Left kidney (tissue), 1 donor: ENCODE measurements at regions not wholly inside any gene's neighbourhood (a gene's known extent, or its start where the extent isn't known, plus 50 kb on each side); places are given as distances from the start of the nearest gene placed in this dataset.
"Not testable (repeated sequence)": the region's sequence is repeated elsewhere in the genome, so short reads cannot be mapped to it uniquely, and the experiment has no call there.

ENCODE experiments used
- DNase-seq: peaks from one replicate; pipeline ENCODE4 v3.0.0-alpha.2; 2013

DNA sequence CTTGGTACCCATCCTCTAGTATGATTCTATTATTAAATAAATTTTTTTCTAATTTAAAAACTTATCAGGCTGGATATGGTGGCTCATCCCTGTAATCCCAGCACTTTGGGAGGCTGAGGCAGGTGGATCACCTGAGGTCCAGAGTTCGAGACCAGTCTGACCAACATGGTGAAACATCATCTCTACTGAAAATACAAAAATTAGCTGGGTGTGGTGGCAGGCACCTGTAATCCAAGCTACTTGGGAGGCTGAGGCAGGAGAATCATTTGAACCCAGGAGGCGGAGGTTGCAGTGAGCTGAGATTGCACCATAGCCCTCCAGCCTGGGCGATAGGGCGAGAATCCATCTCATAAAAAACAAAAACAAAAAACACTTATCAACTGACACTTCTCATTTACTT is 639.0 kb downstream of the IRS1 start:
- not testable (repeated sequence) for DNase-seq

GRCh38 chr2:226159875-226160479 is 639.6 kb downstream of the IRS1 start:
- no peak for DNase-seq

- DNase-seq = no peak
Observed at GRCh38 chr2:226158940-226159339, 640.7 kb downstream of the IRS1 start.

GRCh38 chr2:226158229-226158628 is 641.4 kb downstream of the IRS1 start:
- no peak for DNase-seq

DNA sequence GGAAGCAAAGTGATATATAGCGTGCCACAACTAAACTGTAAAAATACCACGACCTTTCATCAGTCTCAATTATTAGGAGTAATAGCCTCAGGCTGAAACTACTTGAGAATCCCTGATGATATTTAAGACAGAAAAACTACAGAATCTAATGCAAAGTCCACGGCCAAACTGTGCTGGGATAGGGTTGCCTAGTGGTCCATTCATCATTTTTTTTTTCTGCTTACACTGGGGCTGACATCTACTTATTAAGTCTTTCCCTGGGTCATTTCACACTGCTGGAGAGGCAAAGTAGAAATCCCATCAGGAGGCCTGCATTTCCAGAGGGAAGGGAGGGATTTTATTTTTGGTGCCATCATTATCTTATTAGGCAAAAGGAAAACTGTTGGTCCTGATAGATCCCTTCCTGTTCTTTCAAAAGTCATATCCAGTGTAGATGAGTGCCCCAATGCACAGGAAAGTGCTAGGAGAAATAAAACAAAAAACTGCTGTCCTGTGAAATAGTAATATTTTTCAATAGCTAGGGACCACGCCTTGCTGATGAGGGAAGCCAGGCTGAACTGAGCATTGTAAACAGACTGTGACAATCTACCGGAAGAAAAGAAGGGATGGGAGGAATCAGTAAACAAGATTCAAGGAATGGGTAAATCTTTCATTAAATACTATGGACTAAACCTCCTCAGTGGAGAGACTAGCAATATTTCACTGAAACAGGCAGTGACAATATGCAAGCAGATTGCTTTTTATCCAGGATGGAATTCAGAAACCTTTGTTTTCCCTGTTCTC is 644.3 kb downstream of the IRS1 start:
- DNase-seq = no peak

DNA sequence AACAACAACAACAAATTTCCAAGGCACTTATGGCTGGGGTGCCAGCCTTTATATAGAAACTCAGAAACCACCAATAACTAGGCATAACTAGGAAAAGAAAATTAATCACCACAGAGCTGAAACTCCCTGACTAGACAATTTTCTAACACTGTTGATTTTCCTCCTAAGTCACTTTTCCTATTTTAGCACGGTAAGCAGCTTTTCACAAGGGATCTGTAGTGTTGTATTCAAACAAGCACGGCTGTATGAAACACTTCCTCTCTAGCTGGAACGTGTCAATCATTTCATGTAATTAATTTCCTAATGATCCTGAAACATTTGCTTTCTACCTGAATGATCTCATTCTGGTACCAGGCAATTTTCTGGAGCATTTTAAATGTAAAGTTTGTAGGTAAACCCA is 645.0 kb downstream of the IRS1 start:
- no peak for DNase-seq

- no peak for DNase-seq
Observed at GRCh38 chr2:226153553-226153952, 646.1 kb downstream of the IRS1 start.

GRCh38 chr2:226151157-226151556 is 648.5 kb downstream of the IRS1 start:
- no peak for DNase-seq

GRCh38 chr2:226143091-226143490 is 656.5 kb downstream of the IRS1 start:
- DNase-seq = no peak

DNA sequence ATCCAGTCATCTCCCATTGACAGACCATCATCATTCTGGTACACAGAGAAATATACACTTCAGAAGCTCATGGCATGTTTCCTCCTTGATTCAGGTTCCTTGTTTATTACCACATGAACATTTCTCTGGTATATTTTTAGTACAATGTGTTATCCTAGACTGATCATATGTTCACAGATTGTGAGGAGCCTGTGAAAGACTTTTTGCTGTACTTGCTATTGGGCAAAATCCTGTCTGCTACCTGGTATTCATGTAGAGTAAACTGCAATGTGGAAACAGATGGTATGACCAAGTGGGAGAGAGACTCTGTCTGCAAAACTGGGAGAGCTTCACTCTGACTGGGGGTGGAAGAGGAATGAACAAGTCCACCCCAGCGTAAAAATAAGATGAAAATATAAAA is 657.2 kb downstream of the IRS1 start:
- no peak for DNase-seq

DNA sequence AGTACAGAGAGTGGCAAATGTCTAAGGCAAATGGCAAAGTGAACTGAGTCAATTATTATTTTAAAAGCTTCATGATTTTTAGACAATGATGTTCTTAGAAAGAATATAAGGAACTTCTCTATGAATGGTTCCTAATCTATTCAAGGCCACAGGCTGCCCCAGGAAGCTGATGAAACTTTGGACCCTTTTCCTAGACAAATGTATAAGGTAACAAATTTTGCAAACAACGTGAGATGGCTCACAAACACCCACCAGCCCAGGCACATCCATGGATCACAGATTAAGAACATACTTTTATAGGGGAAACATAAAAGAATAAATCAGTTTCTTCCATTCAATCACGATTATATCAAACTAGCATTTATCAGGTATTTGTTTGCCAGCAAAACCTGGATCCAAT is 659.0 kb downstream of the IRS1 start:
- no peak for DNase-seq

GRCh38 chr2:226139759-226140158 is 659.9 kb downstream of the IRS1 start:
- DNase-seq = no peak

GRCh38 chr2:226137201-226137811 is 662.3 kb downstream of the IRS1 start:
- DNase-seq = no peak

DNA sequence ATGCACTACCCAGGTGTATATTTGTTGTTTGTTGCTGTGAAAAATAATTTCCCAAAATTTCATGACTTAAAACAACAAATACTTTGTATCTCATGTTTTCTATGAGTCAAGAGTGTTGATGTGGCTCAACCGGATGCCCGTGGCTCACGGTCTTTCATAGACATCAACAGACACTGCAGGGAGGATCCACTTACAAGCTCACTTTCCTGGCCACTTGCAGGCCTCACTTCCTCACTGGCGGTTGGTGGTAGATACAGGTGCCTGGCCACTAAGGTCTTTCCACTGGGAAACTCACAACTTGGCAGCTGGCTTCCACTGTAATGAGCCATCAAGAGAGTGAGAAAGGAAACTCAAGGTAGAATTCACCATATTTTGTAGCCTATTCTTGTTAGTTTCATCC is 662.9 kb downstream of the IRS1 start:
- DNase-seq = no peak

DNA sequence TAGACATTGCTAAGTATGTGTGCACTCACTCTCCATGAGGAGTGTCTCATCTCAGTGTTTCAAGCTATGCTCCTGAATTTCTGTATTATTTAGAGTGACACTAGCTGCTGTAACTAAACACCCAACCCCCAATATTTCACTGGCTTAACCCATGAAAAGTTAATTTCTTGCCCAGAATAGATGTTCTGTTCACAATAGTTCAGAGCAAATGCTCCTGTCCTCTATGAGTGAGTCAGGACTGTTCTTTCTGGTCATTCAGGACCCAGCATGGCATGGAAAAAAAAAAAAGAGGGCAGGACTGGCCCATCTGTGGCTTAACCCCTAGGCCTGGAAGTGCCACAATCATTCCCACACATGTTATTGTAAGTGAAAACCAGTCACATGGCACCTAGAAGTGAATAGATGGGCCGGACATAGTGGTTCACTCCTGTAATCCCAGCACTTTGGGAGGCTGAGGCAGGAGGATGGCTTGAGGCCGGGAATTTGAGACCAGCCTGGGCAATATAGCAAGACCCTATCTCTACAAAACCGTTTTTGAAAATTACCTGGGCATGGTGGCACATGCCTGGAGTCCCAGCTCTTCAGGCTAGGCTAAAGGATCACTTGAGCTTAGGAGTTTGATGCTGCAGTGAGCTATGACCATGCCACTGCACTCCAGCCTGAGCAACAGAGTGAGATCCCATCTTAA is 663.6 kb downstream of the IRS1 start:
- no peak for DNase-seq

GRCh38 chr2:226132323-226133215 is 667.1 kb downstream of the IRS1 start:
- DNase-seq = no peak

- DNase-seq = no peak
Observed at GRCh38 chr2:226131299-226131784, 668.3 kb downstream of the IRS1 start.

- DNase-seq = no peak
Observed at GRCh38 chr2:226130192-226130591, 669.4 kb downstream of the IRS1 start.

- DNase-seq = no peak
Observed at GRCh38 chr2:226127682-226128081, 671.9 kb downstream of the IRS1 start.

DNA sequence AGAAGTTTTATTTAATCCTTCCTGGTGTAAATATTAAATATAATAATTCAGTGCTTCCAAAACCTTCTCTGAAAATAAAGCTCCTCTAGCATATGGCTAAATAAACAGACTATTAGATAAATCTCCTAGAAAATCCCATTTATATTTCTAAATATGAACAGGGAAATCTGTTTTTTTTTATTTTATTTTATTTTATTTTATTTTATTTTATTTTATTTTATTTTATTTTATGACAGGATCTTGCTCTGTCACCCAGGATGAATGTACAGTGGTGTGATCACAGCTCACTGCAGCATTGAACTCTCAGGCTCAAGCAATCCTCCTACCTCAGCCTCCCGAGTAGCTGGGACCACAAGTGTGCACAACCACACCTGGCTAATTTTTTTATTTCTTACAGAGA is 673.5 kb downstream of the IRS1 start:
- DNase-seq = no peak

DNA sequence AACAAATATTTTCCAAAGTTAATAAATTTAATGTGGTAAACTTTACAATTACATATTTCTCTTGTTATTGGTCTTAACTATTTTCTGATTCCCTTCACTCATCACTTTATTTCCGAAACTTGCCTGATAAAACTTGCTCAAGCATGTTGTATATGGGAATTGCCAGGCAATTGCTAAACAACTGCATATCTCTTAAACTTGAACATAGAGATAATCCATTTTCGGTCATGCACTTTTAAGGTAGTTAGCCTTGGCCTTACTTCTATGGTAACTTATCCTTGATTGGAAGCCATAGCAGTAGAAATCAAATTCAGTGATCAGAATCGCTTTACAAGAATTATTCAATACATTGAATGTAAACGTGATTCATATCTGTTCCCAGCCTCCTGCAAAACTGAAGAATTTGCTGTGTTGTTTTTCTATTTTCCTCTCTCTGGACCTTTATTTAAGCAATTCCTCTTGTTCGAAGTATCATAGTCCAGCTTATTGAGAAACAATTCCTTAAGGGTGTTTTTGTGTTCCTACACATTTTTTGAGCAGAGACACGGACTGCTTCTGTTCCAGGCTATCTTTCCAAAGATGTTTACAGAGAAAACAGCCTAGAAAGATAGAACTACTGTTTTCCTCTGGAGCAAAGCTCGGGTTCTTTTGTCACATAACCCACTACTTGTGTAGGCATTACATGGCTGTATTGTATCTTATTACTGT is 674.3 kb downstream of the IRS1 start:
- no peak for DNase-seq
